GM13976 (cell line): ENCODE measurements at regions not wholly inside any gene's neighbourhood (a gene's known extent, or its start where the extent isn't known, plus 50 kb on each side); places are given as distances from the start of the nearest gene placed in this dataset.

Source experiments
- DNase-seq: peaks from one replicate; pipeline ENCODE4 v3.0.0; 2012; ENCODE audit warnings: low spot score
- in situ Hi-C: fragments of 300-500 bp; cut with MboI; formaldehyde crosslinking; loops from one replicate; pipeline ENCODE4 v1.12.0; 2022; ENCODE audit warnings: low sequenced_read_pairs, mixed read lengths, inconsistent platforms; ENCODE audit not compliant: unreplicated experiment
- TF ChIP-seq, protein P1 (sequence below): IDR thresholded peaks from 2 replicates; pipeline ENCODE4 v1.5.1; 2012; ENCODE audit warnings: borderline replicate concordance, mild to moderate bottlenecking; ENCODE audit not compliant: insufficient read depth; ENCODE audit errors: extremely low read depth, missing control alignments, control extremely low read depth

- DNase-seq = no peak
- in situ Hi-C loops = no loop called here
- TF ChIP-seq, protein P1, sequence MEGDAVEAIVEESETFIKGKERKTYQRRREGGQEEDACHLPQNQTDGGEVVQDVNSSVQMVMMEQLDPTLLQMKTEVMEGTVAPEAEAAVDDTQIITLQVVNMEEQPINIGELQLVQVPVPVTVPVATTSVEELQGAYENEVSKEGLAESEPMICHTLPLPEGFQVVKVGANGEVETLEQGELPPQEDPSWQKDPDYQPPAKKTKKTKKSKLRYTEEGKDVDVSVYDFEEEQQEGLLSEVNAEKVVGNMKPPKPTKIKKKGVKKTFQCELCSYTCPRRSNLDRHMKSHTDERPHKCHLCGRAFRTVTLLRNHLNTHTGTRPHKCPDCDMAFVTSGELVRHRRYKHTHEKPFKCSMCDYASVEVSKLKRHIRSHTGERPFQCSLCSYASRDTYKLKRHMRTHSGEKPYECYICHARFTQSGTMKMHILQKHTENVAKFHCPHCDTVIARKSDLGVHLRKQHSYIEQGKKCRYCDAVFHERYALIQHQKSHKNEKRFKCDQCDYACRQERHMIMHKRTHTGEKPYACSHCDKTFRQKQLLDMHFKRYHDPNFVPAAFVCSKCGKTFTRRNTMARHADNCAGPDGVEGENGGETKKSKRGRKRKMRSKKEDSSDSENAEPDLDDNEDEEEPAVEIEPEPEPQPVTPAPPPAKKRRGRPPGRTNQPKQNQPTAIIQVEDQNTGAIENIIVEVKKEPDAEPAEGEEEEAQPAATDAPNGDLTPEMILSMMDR = no peak
Measured at GRCh38 chr12:14279845-14280244, 85.6 kb upstream of the ATF7IP start.

DNA sequence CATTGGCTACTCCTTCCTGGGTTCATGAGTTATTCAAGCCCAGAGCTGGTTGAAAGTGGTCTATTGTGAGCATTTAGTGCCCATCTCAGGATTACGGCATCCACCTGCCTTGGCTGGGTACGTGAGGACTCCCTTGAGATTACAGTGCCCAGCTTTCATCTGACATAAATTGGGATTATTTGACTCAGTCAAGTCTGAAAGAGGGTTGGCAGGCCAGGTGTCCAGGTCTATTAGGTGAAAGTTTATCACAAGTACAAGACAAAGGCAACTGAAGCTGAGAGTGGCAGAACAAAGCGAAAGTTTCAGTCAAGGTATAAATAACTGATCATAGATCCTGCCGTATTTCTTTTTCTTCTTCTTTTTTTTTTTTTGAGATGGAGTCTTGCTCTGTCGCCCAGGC lies 84.6 kb upstream of the ATF7IP start:
- in situ Hi-C loops = no loop called here

DNA sequence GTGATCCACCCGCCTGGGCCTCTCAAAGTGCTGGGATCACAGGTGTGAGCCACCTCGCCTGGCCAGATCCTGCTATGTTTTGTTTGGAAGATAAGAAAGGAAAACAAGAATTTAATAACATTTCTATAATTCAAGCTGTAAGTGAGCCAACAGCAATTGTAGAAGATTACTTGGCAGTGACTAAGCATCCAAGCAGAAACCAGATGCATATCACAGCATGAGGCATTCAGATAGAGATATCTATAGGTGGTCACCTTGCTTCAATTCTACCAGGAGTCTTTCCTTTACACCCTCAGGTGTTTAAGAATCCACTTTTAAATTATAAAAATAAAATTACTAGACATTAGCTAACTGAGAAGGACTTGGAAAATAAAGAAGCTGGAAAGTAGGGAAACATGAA lies 83.9 kb upstream of the ATF7IP start:
- in situ Hi-C loops = no loop called here
- TF ChIP-seq, protein P1 = no peak
- peak; percentile 3 for DNase-seq

More for the DNA sequence above, 84.6 kb upstream of the ATF7IP start:
- TF ChIP-seq, protein P1 = no peak
- DNase-seq = peak; percentile 4

GRCh38 chr12:14283489-14284144 lies 81.9 kb upstream of the ATF7IP start:
- peak; percentile 53 for DNase-seq
- TF ChIP-seq, protein P1 = no peak
- in situ Hi-C loops = no loop called here

DNA sequence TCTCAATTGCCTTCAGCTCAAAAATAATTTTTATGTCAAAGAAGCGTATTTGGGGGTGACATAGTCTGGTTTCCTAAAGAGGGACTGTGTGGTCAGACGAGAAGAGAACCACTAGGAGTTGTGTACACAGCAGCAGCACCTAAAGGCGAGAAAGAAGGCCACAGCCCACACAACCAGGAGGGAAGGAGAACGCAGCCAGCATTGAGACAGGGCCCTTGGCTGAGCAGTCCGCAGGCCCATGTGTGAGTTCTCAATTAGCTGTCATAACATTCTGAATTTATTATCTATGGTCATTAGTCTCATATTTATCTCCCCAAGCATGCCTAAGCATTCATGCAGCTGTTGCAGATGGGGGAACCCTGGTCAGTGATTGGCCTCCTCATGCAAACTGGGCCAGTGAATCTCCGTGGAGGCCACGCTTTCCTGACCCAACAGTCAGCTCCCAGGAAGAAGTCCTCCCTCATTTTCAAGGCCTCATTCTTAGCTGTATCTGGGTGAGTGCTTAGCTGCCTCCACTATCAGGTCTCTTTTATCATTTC lies 81.2 kb upstream of the ATF7IP start:
- TF ChIP-seq, protein P1 = no peak
- in situ Hi-C loops = no loop called here
- peak; percentile 61 for DNase-seq

DNA sequence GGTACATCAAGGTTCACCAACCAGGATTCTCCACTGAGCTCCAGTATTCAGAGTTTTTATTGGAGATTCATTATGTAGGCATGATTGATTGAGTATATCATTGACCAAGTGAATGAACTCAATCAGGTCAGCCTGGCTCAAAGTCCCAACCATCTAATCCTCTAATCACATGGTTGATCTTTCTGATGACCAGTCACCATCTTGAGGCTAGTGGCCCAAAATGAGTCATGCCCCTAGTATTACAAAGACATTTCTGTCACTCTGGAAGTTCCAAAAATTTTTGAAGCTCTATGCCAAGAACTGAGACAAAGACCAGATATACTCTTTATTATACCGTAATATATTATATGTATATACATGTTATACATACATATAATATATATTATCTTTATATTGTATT lies 75.9 kb upstream of the ATF7IP start:
- in situ Hi-C loops = no loop called here
- DNase-seq = no peak
- TF ChIP-seq, protein P1 = no peak
